Anterior cingulate cortex (tissue), 58 donors: ENCODE measurements at regions not wholly inside any gene's neighbourhood (a gene's known extent, or its start where the extent isn't known, plus 50 kb on each side); places are given as distances from the start of the nearest gene placed in this dataset.
A peak's percentile ranks its signal among the peaks of the same experiment; 100 is the strongest.

Experiments
- DNase-seq, 58 donors: peaks; one replicate each; lab custom pipeline; 2025; lab: John Stamatoyannopoulos, UW

GRCh38 chr19:46944123-46944748 is 75.4 kb upstream of the NPAS1 start:
- peak in 1 of 58 donors; percentile 48 for DNase-seq

GRCh38 chr19:46944918-46945628 is 74.6 kb upstream of the NPAS1 start:
- DNase-seq: peak in 49 of 58 donors; percentile 18 to 78 (median 52)

GRCh38 chr19:46945694-46946489 is 73.7 kb upstream of the NPAS1 start:
- peak in 7 of 58 donors; percentile 15 to 49 (median 27) for DNase-seq

- no peak for DNase-seq
Measured at GRCh38 chr19:46946611-46947238, 72.9 kb upstream of the NPAS1 start.

GRCh38 chr19:46947866-46948265 is 71.8 kb upstream of the NPAS1 start:
- DNase-seq: no peak

GRCh38 chr19:46950526-46951170 is 69.0 kb upstream of the NPAS1 start:
- no peak for DNase-seq

- DNase-seq: peak in 11 of 58 donors; percentile 4 to 32 (median 19)
Measured at GRCh38 chr19:46951171-46951986, 68.3 kb upstream of the NPAS1 start.

- DNase-seq: no peak
Measured at GRCh38 chr19:46952874-46953273, 66.8 kb upstream of the NPAS1 start.

- no peak for DNase-seq
Measured at GRCh38 chr19:46953955-46954501, 65.6 kb upstream of the NPAS1 start.

- DNase-seq: no peak
Measured at GRCh38 chr19:46954502-46954992, 65.1 kb upstream of the NPAS1 start.

- DNase-seq: no peak
Measured at GRCh38 chr19:46954993-46955812, 64.4 kb upstream of the NPAS1 start.

GRCh38 chr19:46955813-46956371 is 63.7 kb upstream of the NPAS1 start:
- DNase-seq: no peak

- no peak for DNase-seq
Measured at GRCh38 chr19:46958532-46958931, 61.1 kb upstream of the NPAS1 start.

- DNase-seq: no peak
Measured at GRCh38 chr19:46959894-46960556, 59.6 kb upstream of the NPAS1 start.

- no peak for DNase-seq
Measured at GRCh38 chr19:46962030-46962570, 57.5 kb upstream of the NPAS1 start.

- no peak for DNase-seq
Measured at GRCh38 chr19:46963093-46963734, 56.4 kb upstream of the NPAS1 start.
